ENCODE measurements at regions not wholly inside any gene's neighbourhood (a gene's known extent, or its start where the extent isn't known, plus 50 kb on each side); places are given as distances from the start of the nearest gene placed in this dataset.

- no peak for TF ChIP-seq CTCF (IDR thresholded peaks at IDR 0.05)
- intact Hi-C loops (cut with DNase I) = no loop called here
- ATAC-seq (no peak), DNase-seq (no peak)
- no peaks in the 10 kb centered on the region for H3K4me1 ChIP-seq
- no peaks in the 10 kb centered on the region for H3K27me3 ChIP-seq (ENCODE audit: insufficient read depth in 3 of 3, low read length in 2 of 3)
- peaks cover 8% of the 10 kb centered on the region for H3K9me3 ChIP-seq
- no peak overlapping the region for H3K4me3 ChIP-seq
- no peaks in the 10 kb centered on the region for H3K36me3 ChIP-seq (ENCODE audit: insufficient read depth in 1 of 2, low read depth in 1 of 2)
- H3K27ac ChIP-seq = no peak overlapping the region
These were observed 53.5 kb upstream of the MAST4 start for GRCh38 chr5:66542711-66543110.
